ENCODE measurements at regions not wholly inside any gene's neighbourhood (a gene's known extent, or its start where the extent isn't known, plus 50 kb on each side); places are given as distances from the start of the nearest gene placed in this dataset.

GRCh38 chr13:99027661-99028425 lies 50.0 kb upstream of the DOCK9 start:
- no peak for DNase-seq (ENCODE audit: low read depth)

DNA sequence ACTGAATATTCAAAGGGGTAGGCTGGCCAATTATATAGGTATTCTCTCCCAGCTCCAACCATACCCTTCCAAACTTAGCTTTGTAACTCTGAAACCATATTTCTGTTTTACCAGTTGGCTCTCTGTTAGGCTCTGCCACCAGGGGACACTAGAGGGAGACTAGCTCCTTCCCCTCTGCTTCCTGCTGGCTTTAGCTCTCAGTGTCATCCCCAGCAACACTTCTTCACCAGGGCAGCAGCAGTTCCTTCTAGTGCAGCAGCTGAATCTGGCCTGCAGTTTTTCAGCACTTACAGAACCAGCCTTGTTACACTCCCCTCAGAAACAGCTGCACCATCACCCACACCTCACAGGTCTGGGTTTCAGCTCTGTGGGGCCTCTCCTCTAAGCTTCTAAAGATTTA lies 51.0 kb upstream of the DOCK9 start:
- DNase-seq (ENCODE audit: low read depth): no peak

DNA sequence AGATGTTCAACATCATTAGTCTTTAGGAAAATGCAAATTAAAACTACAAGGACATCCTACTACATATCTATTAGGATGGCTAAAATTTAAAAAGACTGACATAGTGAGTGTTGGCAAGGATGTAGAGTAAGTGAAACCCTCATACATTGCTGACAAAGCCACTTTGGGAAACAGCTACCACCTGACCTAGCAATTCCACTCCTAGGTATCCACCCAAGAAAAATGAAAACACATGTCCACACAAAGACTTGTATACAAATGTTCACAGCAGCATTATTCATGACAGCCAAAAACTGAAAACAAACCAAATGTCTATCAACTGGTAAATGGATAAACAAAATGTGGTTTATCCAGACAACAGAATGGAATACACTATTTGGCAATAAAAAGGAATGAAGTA lies 51.7 kb upstream of the DOCK9 start:
- DNase-seq (ENCODE audit: low read depth): no peak

DNA sequence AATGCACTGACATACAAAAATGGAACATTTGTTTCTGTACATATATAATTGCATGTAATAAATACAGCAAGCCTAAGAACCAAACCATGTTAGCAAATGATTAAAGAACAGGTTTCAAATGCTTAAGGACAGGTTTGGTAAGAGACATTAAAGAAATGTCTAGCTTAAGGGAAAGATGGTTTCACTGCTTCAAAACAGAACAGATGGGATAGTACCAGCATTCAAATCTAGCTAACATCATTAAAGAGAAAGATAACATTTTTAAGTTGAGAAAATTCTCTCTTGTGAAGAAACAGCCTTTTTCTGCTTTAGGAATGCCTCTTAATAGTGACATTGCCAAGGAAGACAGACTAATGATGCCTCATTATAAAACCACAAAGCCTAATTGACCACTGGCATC lies 52.5 kb upstream of the DOCK9 start:
- no peak for DNase-seq (ENCODE audit: low read depth)

DNA sequence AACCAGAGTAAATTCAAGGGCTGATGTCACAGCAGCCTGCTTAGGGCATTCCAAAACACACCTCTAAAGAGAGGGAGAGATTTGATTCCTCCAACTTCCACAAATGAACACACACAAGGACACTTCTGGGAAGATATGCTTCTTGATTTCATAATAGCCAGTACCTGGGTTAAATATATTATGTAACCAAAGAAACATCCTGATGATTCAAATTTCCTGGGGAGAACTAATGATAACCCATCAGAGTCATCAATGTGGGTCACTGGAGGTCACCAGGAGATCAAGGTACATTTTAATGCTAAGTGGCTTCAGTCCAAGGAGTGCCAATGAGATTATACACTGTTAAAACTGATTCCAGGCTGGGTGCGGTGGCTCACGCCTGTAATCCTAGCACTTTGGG lies 54.0 kb upstream of the DOCK9 start:
- no peak for DNase-seq (ENCODE audit: low read depth)

- no peak for DNase-seq (ENCODE audit: low read depth)
Observed at GRCh38 chr13:99033814-99034213, 56.0 kb upstream of the DOCK9 start.

DNA sequence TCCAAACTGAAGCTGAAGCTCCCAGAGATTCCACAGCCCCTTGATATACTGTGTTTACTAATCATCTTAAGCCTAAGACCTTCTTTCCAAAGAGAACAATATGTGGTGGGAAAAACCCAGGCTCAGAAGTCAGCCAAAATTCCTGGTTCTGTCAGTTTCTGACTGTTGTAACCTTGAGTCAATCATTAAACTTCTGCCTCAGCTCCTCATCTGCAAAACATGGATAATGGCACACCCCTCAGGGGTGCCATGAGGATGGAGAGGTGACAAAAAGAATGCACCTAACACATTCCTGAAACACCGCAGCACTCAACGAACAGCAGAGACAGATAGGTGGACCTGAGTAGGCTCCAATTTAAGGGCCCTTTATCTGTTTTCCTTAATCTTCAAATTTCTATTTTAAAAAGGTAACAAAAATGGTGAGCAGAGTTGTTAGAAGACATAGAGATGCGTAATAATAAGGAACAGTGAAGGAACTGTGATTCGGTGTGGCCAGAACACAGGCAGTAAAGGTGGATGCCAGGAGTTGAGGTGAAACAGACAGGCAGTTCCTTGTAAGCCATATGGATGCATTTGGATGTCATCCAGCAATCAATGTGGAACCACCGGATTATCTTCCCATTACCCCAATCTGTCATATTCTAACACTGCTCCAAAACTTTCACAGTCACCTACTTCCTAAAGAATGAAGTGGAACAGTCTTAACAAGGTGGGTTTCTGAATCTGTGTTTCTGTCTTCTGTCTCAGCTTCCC lies 56.6 kb upstream of the DOCK9 start:
- no peak for DNase-seq (ENCODE audit: low read depth)

DNA sequence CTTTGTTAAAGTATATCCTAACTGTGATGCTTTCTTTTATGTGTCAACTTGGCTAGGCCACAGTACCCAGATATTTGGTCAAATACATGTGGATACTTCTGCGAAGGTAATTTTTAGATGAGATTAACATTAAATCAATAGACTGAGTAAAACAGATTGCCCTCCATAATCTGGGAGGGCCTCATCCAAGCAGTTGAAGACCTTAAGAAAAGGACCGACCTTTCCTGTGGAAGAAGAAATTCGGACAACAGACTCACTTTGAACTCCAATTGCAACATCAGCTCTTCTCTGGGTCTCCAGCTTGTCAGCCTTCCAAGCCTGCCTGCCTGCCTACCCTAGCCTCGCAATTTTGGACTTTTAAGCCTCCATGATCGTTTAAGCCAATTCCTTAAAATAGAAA lies 57.9 kb upstream of the DOCK9 start:
- no peak for DNase-seq (ENCODE audit: low read depth)

GRCh38 chr13:99037756-99038155 lies 59.9 kb upstream of the DOCK9 start:
- DNase-seq (ENCODE audit: low read depth): no peak

- DNase-seq (ENCODE audit: low read depth): no peak
Observed at GRCh38 chr13:99039718-99040280, 61.9 kb upstream of the DOCK9 start.

GRCh38 chr13:99040536-99041131 lies 62.8 kb upstream of the DOCK9 start:
- no peak for DNase-seq (ENCODE audit: low read depth)

GRCh38 chr13:99041337-99041736 lies 63.5 kb upstream of the DOCK9 start:
- no peak for DNase-seq (ENCODE audit: low read depth)

DNA sequence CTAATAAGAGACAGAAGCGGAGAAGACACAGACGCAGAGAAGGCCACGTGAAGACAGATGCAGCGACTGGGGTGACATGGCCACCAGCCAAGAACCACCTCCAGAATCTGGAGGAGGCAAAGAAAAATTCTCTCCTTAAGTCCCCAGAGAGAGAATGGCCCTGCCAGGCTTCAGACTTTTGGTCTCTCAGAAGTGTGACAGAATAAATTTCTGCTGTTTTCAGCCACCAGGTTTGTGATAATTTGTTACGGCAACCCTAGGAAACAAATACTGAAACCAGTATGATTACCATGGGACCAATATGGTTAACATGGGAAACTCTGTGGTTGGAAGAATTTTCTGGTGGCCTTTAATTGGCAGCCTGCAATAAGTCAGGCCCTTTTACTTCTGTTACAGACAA lies 63.9 kb upstream of the DOCK9 start:
- no peak for DNase-seq (ENCODE audit: low read depth)

GRCh38 chr13:99042521-99043250 lies 64.8 kb upstream of the DOCK9 start:
- DNase-seq (ENCODE audit: low read depth): no peak

DNA sequence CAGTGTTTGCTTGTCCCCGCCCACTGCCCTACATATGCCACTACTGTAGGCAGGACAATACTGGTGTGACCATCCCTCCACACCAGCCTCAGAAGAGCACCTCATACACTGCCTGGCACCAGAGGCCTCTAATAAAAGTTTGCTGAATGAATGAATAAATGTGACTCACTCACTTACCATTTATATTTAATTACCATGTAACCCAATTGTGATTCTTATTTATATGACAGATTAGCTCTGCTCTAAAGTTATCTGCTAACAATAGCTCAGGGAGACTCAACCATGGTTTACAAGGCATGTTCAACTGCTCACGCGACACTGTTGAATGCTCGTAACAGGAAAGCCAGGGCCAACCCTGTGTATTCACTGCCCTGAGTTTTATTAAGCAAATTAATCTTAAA lies 66.0 kb upstream of the DOCK9 start:
- no peak for DNase-seq (ENCODE audit: low read depth)

- no peak for DNase-seq (ENCODE audit: low read depth)
Observed at GRCh38 chr13:99044764-99045163, 66.9 kb upstream of the DOCK9 start.

DNA sequence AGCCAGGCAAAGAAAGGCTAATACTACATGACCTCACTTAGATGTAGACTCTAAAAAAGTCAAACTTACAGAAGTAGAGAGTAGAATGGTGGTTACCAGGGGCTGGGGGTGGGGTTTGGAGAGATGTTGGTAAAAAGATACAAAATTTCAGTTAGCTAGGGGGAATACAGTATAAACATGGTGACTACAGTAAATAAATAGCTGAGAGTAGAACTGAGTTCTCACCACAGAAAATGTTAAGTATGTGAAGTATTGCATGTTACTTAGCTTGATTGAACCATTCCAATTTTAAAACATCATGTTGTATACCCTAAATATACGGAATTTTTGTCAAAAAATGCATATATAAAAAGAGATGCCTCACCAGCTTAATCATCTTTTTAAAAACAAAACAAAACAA lies 67.5 kb upstream of the DOCK9 start:
- DNase-seq (ENCODE audit: low read depth): no peak

DNA sequence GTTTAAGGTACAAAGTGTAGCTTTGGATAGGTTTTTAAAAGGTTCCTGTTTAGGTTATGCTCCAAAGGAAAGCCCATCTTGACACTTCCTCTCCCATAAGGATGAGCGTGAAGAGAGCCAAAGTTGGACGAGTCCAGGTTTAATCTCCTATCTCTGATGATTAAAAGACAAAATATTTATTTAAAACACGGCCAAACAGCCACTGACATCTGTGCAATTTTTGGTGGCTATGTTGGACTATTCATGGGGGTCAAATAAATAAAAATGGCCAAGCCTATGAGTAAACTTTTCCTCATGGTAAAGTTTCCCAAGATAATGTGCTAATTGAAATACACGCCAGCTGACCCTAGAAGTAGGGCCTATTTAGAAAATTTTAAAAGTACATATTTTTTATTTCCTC lies 69.0 kb upstream of the DOCK9 start:
- DNase-seq (ENCODE audit: low read depth): no peak

DNA sequence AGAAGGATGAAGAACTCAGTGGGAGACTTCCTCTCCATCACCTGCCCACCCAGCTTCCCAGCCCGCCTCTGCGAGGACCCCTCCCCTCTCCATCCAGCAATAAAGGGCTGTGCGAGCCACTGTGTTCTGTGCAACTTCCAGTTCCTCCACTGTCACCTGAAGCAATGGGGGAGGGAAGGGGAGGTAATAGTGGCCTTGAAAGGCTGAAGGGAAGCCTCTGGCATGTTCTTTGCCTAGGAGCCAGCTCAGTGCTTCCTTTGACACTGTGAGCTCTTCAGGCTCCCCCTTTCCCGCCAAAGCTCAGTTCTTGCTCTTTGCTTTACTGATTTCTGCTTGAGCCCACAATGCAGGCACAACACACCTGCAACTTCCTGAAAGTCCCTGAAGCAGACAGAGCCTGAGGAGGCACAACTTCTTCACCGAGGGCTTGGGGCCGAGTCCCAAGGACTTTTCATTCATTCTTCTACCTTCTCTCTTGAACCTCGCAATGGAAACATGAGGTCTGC lies 73.2 kb upstream of the DOCK9 start:
- no peak for DNase-seq (ENCODE audit: low read depth)

- no peak for DNase-seq (ENCODE audit: low read depth)
Observed at GRCh38 chr13:99051768-99052455, 74.0 kb upstream of the DOCK9 start.

DNA sequence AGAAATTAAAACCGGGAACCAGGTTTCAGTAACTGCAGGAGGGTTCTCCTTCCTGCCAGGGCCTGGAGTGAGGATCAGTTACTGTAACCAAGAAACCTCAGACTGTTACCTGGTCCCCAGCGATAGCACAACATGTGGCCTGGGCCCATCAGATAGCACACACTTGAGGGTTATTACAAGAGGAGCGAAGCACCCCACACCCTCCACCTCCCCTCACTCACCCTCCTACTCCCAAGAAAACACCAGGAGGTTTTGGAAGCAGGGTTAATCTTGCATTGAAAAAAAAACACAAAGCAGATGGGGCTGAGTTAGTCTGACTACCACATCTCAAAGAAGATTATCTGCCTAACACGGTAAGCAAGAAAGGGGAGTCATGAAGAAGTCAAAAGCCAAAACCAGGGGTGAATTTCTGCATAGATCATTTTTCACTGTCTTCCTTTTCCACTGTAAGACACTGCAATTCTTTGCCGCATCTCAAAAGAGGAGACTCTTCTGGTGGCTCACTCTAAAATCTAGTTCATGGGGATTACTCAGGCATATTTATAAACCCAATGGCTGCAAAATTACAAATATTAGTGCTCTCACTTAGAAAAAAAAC lies 75.9 kb upstream of the DOCK9 start:
- DNase-seq (ENCODE audit: low read depth): no peak
